Embryonic facial prominence (tissue), 1 donor: ENCODE measurements at regions not wholly inside any gene's neighbourhood (a gene's known extent, or its start where the extent isn't known, plus 50 kb on each side); places are given as distances from the start of the nearest gene placed in this dataset.
"Not testable (repeated sequence)": the region's sequence is repeated elsewhere in the genome, so short reads cannot be mapped to it uniquely, and the experiment has no call there.

Experiments used
- DNase-seq: peaks from one replicate; pipeline ENCODE4 v3.0.0-alpha.2; 2016; ENCODE audit errors: extremely low spot score

- no peak for DNase-seq
Measured at GRCh38 chr4:116544946-116545345, 540.4 kb downstream of the TRAM1L1 start.

GRCh38 chr4:116539744-116540143 lies 545.6 kb downstream of the TRAM1L1 start:
- no peak for DNase-seq

- no peak for DNase-seq
Measured at GRCh38 chr4:116537828-116538227, 547.5 kb downstream of the TRAM1L1 start.

- DNase-seq, result not testable (repeated sequence)
Measured at GRCh38 chr4:116536024-116536423, 549.4 kb downstream of the TRAM1L1 start.

- no peak for DNase-seq
Measured at GRCh38 chr4:116531870-116532269, 553.5 kb downstream of the TRAM1L1 start.

GRCh38 chr4:116531026-116531425 lies 554.4 kb downstream of the TRAM1L1 start:
- no peak for DNase-seq

GRCh38 chr4:116530048-116530447 lies 555.3 kb downstream of the TRAM1L1 start:
- DNase-seq, result no peak

GRCh38 chr4:116529129-116529528 lies 556.2 kb downstream of the TRAM1L1 start:
- no peak for DNase-seq

GRCh38 chr4:116522922-116523321 lies 562.5 kb downstream of the TRAM1L1 start:
- no peak for DNase-seq

GRCh38 chr4:116520886-116521285 lies 564.5 kb downstream of the TRAM1L1 start:
- no peak for DNase-seq

GRCh38 chr4:116516711-116517110 lies 568.7 kb downstream of the TRAM1L1 start:
- DNase-seq, result no peak

GRCh38 chr4:116515959-116516358 lies 569.4 kb downstream of the TRAM1L1 start:
- DNase-seq, result no peak

- no peak for DNase-seq
Measured at GRCh38 chr4:116512552-116512951, 572.8 kb downstream of the TRAM1L1 start.

- DNase-seq, result no peak
Measured at GRCh38 chr4:116501954-116502353, 583.4 kb downstream of the TRAM1L1 start.

- DNase-seq, result no peak
Measured at GRCh38 chr4:116500225-116500624, 585.2 kb downstream of the TRAM1L1 start.

- DNase-seq, result no peak
Measured at GRCh38 chr4:116489739-116490138, 595.6 kb downstream of the TRAM1L1 start.

GRCh38 chr4:116486401-116486800 lies 599.0 kb downstream of the TRAM1L1 start:
- DNase-seq, result no peak

GRCh38 chr4:116480546-116480945 lies 604.8 kb downstream of the TRAM1L1 start:
- DNase-seq, result no peak

GRCh38 chr4:116478343-116478742 lies 607.0 kb downstream of the TRAM1L1 start:
- no peak for DNase-seq

- no peak for DNase-seq
Measured at GRCh38 chr4:116469582-116469981, 615.8 kb downstream of the TRAM1L1 start.

- no peak for DNase-seq
Measured at GRCh38 chr4:116453127-116453526, 632.2 kb downstream of the TRAM1L1 start.

- DNase-seq, result no peak
Measured at GRCh38 chr4:116449764-116450163, 635.6 kb downstream of the TRAM1L1 start.

GRCh38 chr4:116444117-116444516 lies 641.3 kb downstream of the TRAM1L1 start:
- no peak for DNase-seq

GRCh38 chr4:116438981-116439729 lies 646.2 kb downstream of the TRAM1L1 start:
- DNase-seq, result no peak
